K562 (cell line): ENCODE measurements at regions not wholly inside any gene's neighbourhood (a gene's known extent, or its start where the extent isn't known, plus 50 kb on each side); places are given as distances from the start of the nearest gene placed in this dataset.

Experiments used
- ARID2 ChIP-seq: fragments of 450-650 bp; IDR thresholded peaks from 2 replicates; pipeline ENCODE4 v1.6.1; 2017; ENCODE audit warnings: antibody characterized with exemption, mild to moderate bottlenecking
- ASH1L ChIP-seq: fragments of 450-650 bp; IDR thresholded peaks from 2 replicates; pipeline ENCODE4 v1.6.1; 2018; ENCODE audit warnings: borderline replicate concordance, mild to moderate bottlenecking, low read depth; ENCODE audit not compliant: partially characterized antibody
- BCOR ChIP-seq: fragments of 450-650 bp; IDR thresholded peaks from 2 replicates; pipeline ENCODE4 v1.6.1; 2016
- BRD9 ChIP-seq: fragments of 450-650 bp; IDR thresholded peaks from 2 replicates; pipeline ENCODE4 v1.6.1; 2018; ENCODE audit warnings: low read depth; ENCODE audit not compliant: partially characterized antibody
- CGGBP1 ChIP-seq: fragments of 250-450 bp; sonication (Bioruptor Pico); IDR thresholded peaks from 2 replicates; pipeline ENCODE4 v1.9.0; 2021; ENCODE audit warnings: mild to moderate bottlenecking
- FOXJ3 ChIP-seq: sonication (generic); formaldehyde crosslinking; IDR thresholded peaks from 2 replicates; pipeline ENCODE4 v1.4.0; 2020; ENCODE audit warnings: mild to moderate bottlenecking, missing genetic modification reagents
- FOXK2 ChIP-seq, 2 experiments: fragments of 450-650 bp; IDR thresholded peaks in 1 of 2; conservative IDR thresholded peaks in 1 of 2; 2 replicates each; pipeline ENCODE4 v1.6.1; 2016; ENCODE audit warnings: low read depth in 2 of 2, mild to moderate bottlenecking in 1 of 2
- GTF2E2 ChIP-seq: fragments of 200-800 bp; sonication (Bioruptor generic); IDR thresholded peaks from 2 replicates; pipeline ENCODE4 v1.6.1; 2016; ENCODE audit warnings: missing genetic modification characterization, missing compliant biosample characterization
- MAX ChIP-seq: sonication (generic); formaldehyde crosslinking; IDR thresholded peaks from 2 replicates; pipeline ENCODE4 v1.9.0; 2022; ENCODE audit warnings: mild to moderate bottlenecking, missing genetic modification reagents
- NCOA1 ChIP-seq: fragments of 450-650 bp; IDR thresholded peaks from 2 replicates; pipeline ENCODE4 v1.6.1; 2016; ENCODE audit warnings: low read depth
- NR2F6 ChIP-seq: fragments of 450-650 bp; formaldehyde crosslinking; IDR thresholded peaks from 2 replicates; pipeline ENCODE4 v1.4.0; 2020; ENCODE audit warnings: mild to moderate bottlenecking
- PPARD ChIP-seq: fragments of 250-450 bp; sonication (Bioruptor Pico); IDR thresholded peaks from 2 replicates; pipeline ENCODE4 v1.8.0; 2022; ENCODE audit warnings: inconsistent platforms, mild to moderate bottlenecking, moderate library complexity
- SPI1 ChIP-seq: IDR thresholded peaks from 2 replicates; pipeline ENCODE4 v1.6.1; 2011; ENCODE audit warnings: low read depth, low read length, control low read depth, borderline replicate concordance
- SRSF3 ChIP-seq: fragments of 200-400 bp; formaldehyde crosslinking; IDR thresholded peaks from 2 replicates; pipeline ENCODE4 v1.6.1; 2016; ENCODE audit warnings: mild to moderate bottlenecking, low read length, moderate library complexity; ENCODE audit not compliant: insufficient read depth
- TOE1 ChIP-seq, 2 experiments: fragments of 450-650 bp in 1 of 2; sonication (generic) in 1 of 2; formaldehyde crosslinking in 1 of 2; IDR thresholded peaks; 2 replicates each; pipeline versions ENCODE4 v1.7.1 to v1.8.0; 2016 to 2022; ENCODE audit warnings: borderline replicate concordance in 2 of 2, mild to moderate bottlenecking in 2 of 2, antibody characterized with exemption in 1 of 2, inconsistent platforms in 1 of 2, low read depth in 1 of 2, missing genetic modification reagents in 1 of 2, moderate library complexity in 1 of 2
- VEZF1 ChIP-seq: fragments of 200-800 bp; sonication (Bioruptor generic); IDR thresholded peaks from 2 replicates; pipeline ENCODE4 v1.6.1; 2017; ENCODE audit warnings: missing genetic modification characterization, missing compliant biosample characterization
- XRCC3 ChIP-seq: fragments of 450-650 bp; IDR thresholded peaks from 2 replicates; pipeline ENCODE4 v1.6.1; 2017; ENCODE audit warnings: mild to moderate bottlenecking, moderate library complexity
- ZFP1 ChIP-seq: fragments of 450-650 bp; formaldehyde crosslinking; IDR thresholded peaks from 2 replicates; pipeline ENCODE4 v1.4.0; 2020; ENCODE audit warnings: mild to moderate bottlenecking, mixed read lengths
- ZFP36 ChIP-seq: fragments of 150-350 bp; IDR thresholded peaks from 2 replicates; pipeline ENCODE4 v1.6.1; 2018; ENCODE audit warnings: low read length, low read depth; ENCODE audit not compliant: partially characterized antibody
- ZKSCAN1 ChIP-seq: fragments of 150-350 bp; IDR thresholded peaks from 2 replicates; pipeline ENCODE4 v1.6.1; 2016; ENCODE audit warnings: low read depth, low read length
- ZNF212 ChIP-seq: fragments of 450-650 bp; formaldehyde crosslinking; IDR thresholded peaks from 2 replicates; pipeline ENCODE4 v1.4.0; 2020; ENCODE audit warnings: mild to moderate bottlenecking
- ZNF280A ChIP-seq: fragments of 450-650 bp; IDR thresholded peaks from 2 replicates; pipeline ENCODE4 v1.6.1; 2018; ENCODE audit warnings: mild to moderate bottlenecking, low read depth; ENCODE audit not compliant: partially characterized antibody
- ZNF57 ChIP-seq: fragments of 450-650 bp; formaldehyde crosslinking; IDR thresholded peaks from 2 replicates; pipeline ENCODE4 v1.4.0; 2020; ENCODE audit warnings: mild to moderate bottlenecking, moderate library complexity
- ZNF586 ChIP-seq: fragments of 450-650 bp; formaldehyde crosslinking; conservative IDR thresholded peaks from 2 replicates; pipeline ENCODE4 v1.4.0; 2020; ENCODE audit warnings: mild to moderate bottlenecking, moderate library complexity
- ZNF644 ChIP-seq: fragments of 200-800 bp; sonication (Bioruptor generic); IDR thresholded peaks from 2 replicates; pipeline ENCODE4 v1.6.1; 2016; ENCODE audit warnings: low read depth, missing genetic modification characterization, missing compliant biosample characterization
- TF ChIP-seq, protein P1 (sequence below): IDR thresholded peaks from 2 replicates; pipeline ENCODE4 v1.6.1; 2011; ENCODE audit not compliant: insufficient read length; ENCODE audit errors: extremely low read depth

DNA sequence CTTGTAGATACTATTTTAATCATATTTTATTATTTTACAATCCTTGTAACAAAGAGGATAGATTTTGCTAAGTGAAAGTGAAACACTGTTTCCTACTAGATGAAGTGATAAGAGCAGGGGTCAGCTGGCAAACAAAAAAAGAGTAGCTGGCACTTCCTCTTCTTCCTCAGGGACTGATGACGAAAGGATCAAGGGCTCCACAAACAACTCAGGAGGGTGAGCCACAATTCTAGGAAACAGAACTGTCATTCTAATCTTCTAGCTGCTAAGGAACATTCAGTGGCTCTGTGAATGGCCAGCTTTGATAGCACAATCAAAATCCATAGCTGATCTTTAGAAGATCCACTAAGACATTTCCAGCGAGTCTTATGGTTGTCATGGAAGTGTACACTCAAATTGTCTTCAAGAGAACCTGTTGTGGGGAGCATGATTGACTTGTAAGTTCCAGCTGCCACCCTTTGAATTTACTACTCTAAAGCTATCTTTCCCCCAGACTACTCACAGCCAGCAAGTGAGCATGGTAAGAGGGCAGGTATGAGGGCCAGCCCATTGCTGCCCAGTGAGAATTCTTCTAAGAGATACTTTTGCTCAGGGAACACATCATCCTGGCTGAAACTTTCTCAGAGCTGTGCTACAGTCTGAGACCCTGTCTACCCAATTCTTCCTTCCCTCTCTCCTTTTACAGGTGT lies 275.7 kb upstream of the RASGEF1B start (continued):
- TF ChIP-seq VEZF1: no peak
- no peak for TF ChIP-seq SRSF3
- no peak for TF ChIP-seq ZKSCAN1
- TF ChIP-seq, protein P1, sequence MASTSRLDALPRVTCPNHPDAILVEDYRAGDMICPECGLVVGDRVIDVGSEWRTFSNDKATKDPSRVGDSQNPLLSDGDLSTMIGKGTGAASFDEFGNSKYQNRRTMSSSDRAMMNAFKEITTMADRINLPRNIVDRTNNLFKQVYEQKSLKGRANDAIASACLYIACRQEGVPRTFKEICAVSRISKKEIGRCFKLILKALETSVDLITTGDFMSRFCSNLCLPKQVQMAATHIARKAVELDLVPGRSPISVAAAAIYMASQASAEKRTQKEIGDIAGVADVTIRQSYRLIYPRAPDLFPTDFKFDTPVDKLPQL: no peak
- no peak for TF ChIP-seq BCOR
- no peak for TF ChIP-seq ARID2
- no peak for TF ChIP-seq XRCC3
- TF ChIP-seq ZFP1 (CRISPR knock-in tag): no peak
- TF ChIP-seq ASH1L: no peak
- TF ChIP-seq BRD9: no peak
- no peak for TF ChIP-seq ZNF586
- TF ChIP-seq SPI1: peak; percentile 98
- no peak; the same call in 1 of the 2 replicates for TF ChIP-seq NCOA1
- no peak for TF ChIP-seq GTF2E2
- TF ChIP-seq ZNF280A: no peak
- TF ChIP-seq CGGBP1 (CRISPR knock-in tag): no peak
- TF ChIP-seq ZNF212: no peak
- no peak for TF ChIP-seq MAX (CRISPR knock-in tag)
- no peak for TF ChIP-seq ZFP36
- TF ChIP-seq NR2F6 (CRISPR knock-in tag): no peak
- no peak for TF ChIP-seq ZNF644
- no peak for TF ChIP-seq FOXJ3 (CRISPR knock-in tag)
- TF ChIP-seq PPARD (CRISPR knock-in tag): no peak
- no peak for TF ChIP-seq FOXK2 (conservative IDR thresholded peaks at IDR 0.05 in 1 of 2, IDR thresholded peaks at IDR 0.05 in 1 of 2; ENCODE audit: low read depth in 2 of 2)
- no peak for TF ChIP-seq TOE1 (IDR thresholded peaks at IDR 0.05; ENCODE audit: borderline replicate concordance)
- TF ChIP-seq TOE1 (CRISPR knock-in tag; IDR thresholded peaks at IDR 0.05; ENCODE audit: borderline replicate concordance, low read depth): no peak
- TF ChIP-seq ZNF57: no peak
